Left lung (tissue), 4 donors: ENCODE measurements at regions not wholly inside any gene's neighbourhood (a gene's known extent, or its start where the extent isn't known, plus 50 kb on each side); places are given as distances from the start of the nearest gene placed in this dataset.
A peak's percentile ranks its signal among the peaks of the same experiment; 100 is the strongest.
"Not testable (repeated sequence)": the region's sequence is repeated elsewhere in the genome, so short reads cannot be mapped to it uniquely, and the experiment has no call there.

Experiments
- ATAC-seq: fragments of 200-7000 bp; cut with Tn5 transposase; one replicate; pipeline ENCODE4 v1.9.1; 2020; ENCODE audit warnings: moderate library complexity
- DNase-seq, 4 donors: peaks; one replicate each; pipeline ENCODE4 v3.0.0-alpha.2; 2013 to 2020
- H3K27ac ChIP-seq, 2 donors: fragments of 200-600 bp; sonication (generic) in 1 of 2; one replicate each; pipeline versions ENCODE4 v1.5.0 to v1.8.0; 2020 to 2021
- H3K27me3 ChIP-seq, 2 donors: fragments of 200-600 bp; sonication (generic) in 1 of 2; one replicate each; pipeline versions ENCODE4 v1.5.0 to v1.8.0; 2020 to 2021
- H3K36me3 ChIP-seq, 2 donors: fragments of 200-600 bp; sonication (generic) in 1 of 2; one replicate each; pipeline versions ENCODE4 v1.5.0 to v1.8.0; 2020 to 2021
- H3K4me1 ChIP-seq, 2 donors: fragments of 200-600 bp; one replicate each; pipeline ENCODE4 v1.8.0; 2021
- H3K4me3 ChIP-seq, 2 donors: fragments of 200-600 bp; sonication (generic) in 1 of 2; one replicate each; pipeline versions ENCODE4 v1.5.0 to v1.8.0; 2020 to 2021; ENCODE audit warnings: mild to moderate bottlenecking in 1 of 2
- H3K9me3 ChIP-seq, 2 donors: fragments of 200-600 bp; sonication (generic) in 1 of 2; one replicate each; pipeline versions ENCODE4 v1.5.0 to v1.8.0; 2020 to 2021
- CTCF ChIP-seq, 2 donors: fragments of 200-600 bp; sonication (generic) in 1 of 2; IDR thresholded peaks; one replicate each; pipeline versions ENCODE4 v1.5.0 to v1.8.0; 2021; ENCODE audit warnings: antibody characterized with exemption in 2 of 2
- intact Hi-C, 2 donors: fragments of 100-400 bp; cut with DNase I; formaldehyde crosslinking; loops; one replicate each; pipeline versions ENCODE4 v1.11.2 to v1.14.2; 2022
- donor health status: DM: no; HTN: yes; CAD: no.
- donor health status: DM: no; HTN: no; CAD: no.

GRCh38 chr14:88983755-88984154, 159.3 kb downstream of the TTC8 start:
- Histone ChIP-seq H3K27me3 (peaks cover 0 to 7% of the 10 kb centered on the region in 2 donors), H3K36me3 (no peaks in the 10 kb centered on the region), H3K4me3 (no peak overlapping the region), H3K4me1 (no peaks in the 10 kb centered on the region), H3K27ac (no peak overlapping the region), H3K9me3 (no peaks in the 10 kb centered on the region)
- intact Hi-C loops = no loop called here
- DNase-seq (no peak), ATAC-seq (no peak)
- no peak for TF ChIP-seq CTCF (IDR thresholded peaks at IDR 0.05)

DNA sequence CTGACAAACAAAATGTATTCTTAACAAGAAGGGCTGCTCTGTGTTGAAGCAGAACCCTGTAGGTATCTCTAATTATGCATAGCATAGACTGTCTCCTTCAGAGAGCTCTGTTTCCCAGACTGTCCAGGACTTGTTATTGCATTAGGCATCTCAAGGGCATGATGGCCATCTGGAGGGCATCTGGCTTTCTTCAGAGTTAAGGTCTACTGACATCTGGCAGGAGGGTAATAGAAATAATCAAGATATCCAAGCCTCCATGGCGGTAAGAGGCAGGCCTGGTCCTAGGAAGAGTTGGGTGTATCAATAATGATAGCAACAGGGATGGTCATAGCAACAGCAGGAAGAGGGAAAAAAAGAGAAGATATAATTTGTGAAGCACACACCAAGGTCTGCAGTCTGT, 161.2 kb downstream of the TTC8 start:
- no peak for DNase-seq
- Histone ChIP-seq H3K4me3 (no peak overlapping the region), H3K27me3 (no peaks in the 10 kb centered on the region), H3K9me3 (no peaks in the 10 kb centered on the region), H3K36me3 (no peaks in the 10 kb centered on the region), H3K27ac (no peak overlapping the region), H3K4me1 (no peaks in the 10 kb centered on the region)
- intact Hi-C loops = no loop called here
- TF ChIP-seq CTCF (IDR thresholded peaks at IDR 0.05) = no peak
- no peak for ATAC-seq

DNA sequence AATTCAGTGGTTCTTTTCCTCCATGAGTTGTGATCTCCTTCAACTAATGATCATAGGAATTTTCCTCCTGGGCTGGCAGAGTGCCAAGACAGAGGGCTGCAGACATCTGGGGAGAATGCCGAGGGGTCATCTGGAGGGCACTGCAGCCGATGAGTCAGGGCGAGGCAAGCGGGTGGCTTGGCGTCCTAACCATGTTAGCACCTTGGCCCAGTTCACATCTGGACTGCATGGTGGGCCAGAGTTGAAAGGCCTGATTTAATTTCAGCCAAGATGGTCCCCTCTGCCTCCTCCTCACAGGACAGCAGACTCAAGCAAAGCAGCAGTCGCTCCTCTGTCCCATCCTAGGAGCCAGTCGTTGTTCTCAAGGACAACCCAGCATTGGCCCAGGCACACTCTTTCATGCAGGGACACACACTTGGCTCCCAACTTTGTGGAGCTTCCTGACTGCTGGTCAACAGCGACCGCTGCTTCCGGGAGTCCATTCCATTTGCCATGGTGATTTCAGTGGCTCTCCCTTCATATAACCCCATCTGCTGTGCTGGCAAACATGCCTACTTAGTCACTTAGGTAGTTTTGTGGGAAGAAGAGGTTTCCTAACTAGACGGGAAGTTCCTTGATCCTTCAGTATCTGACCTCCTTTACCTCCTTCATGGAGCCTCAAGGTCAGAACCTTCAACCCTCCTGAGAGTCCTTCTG, 161.8 kb downstream of the TTC8 start:
- H3K27ac ChIP-seq = no peak overlapping the region
- no peak for ATAC-seq
- TF ChIP-seq CTCF (IDR thresholded peaks at IDR 0.05) = no peak
- intact Hi-C loops = no loop called here
- no peaks in the 10 kb centered on the region for H3K27me3 ChIP-seq
- H3K36me3 ChIP-seq = no peaks in the 10 kb centered on the region
- H3K9me3 ChIP-seq = no peaks in the 10 kb centered on the region
- H3K4me3 ChIP-seq = no peak overlapping the region
- no peaks in the 10 kb centered on the region for H3K4me1 ChIP-seq
- DNase-seq = peak in 1 of 4 donors; percentile 71

DNA sequence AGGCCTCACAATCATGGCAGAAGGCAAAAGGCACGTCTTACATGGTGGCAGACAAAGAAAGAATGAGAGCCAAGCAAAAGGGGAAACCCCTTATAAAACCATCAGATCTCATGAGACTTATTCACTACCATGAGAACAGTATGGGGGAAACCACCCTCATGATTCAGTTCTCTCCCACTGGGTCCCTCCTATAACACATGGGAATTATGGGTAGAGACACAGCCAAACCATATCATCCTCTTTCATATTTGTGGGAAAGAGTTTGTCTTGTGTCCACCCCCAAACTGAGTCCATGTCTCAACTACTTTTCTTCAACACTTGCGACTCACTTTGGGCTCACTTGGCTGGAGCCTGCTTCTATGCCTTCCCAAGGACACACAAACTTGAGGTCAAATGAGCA, 162.5 kb downstream of the TTC8 start:
- H3K4me3 ChIP-seq, DNase-seq, H3K4me1 ChIP-seq, H3K27me3 ChIP-seq, ATAC-seq, H3K9me3 ChIP-seq, H3K36me3 ChIP-seq, H3K27ac ChIP-seq, intact Hi-C loops: not testable (repeated sequence)

- H3K4me1 ChIP-seq = no peaks in the 10 kb centered on the region
- H3K36me3 ChIP-seq = no peaks in the 10 kb centered on the region
- DNase-seq (no peak), ATAC-seq (no peak)
- no peaks in the 10 kb centered on the region for H3K27me3 ChIP-seq
- H3K27ac ChIP-seq = no peak overlapping the region
- intact Hi-C loops = no loop called here
- no peak for TF ChIP-seq CTCF (IDR thresholded peaks at IDR 0.05)
- H3K4me3 ChIP-seq = no peak overlapping the region
- no peaks in the 10 kb centered on the region for H3K9me3 ChIP-seq
These were observed 163.1 kb downstream of the TTC8 start for GRCh38 chr14:88987516-88987915.

DNA sequence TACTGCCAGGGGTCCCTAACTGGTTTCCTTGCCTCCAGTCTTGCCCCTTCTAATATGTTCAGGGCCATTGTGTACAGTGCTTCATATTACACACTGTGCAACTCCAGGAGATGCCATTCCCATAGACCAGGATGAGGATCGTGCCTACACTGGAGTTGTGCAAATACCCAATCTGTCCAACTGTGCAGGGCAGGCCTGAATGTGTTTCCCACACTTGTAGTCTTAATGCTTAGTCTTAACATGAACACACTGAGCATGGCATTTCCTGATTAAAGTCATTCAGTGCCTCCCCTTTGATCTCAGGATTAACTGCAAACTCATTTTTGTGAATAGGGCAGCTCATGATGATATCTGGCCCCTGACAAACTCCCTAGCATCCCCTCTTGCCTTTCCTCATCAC, 165.5 kb downstream of the TTC8 start:
- no peaks in the 10 kb centered on the region for H3K9me3 ChIP-seq
- intact Hi-C loops = no loop called here
- no peak for ATAC-seq

More for the DNA sequence above, 165.5 kb downstream of the TTC8 start:
- Histone ChIP-seq H3K27me3 (no peaks in the 10 kb centered on the region), H3K27ac (no peak overlapping the region), H3K4me1 (no peaks in the 10 kb centered on the region), H3K4me3 (no peak overlapping the region), H3K36me3 (no peaks in the 10 kb centered on the region)
- DNase-seq = no peak
- TF ChIP-seq CTCF (IDR thresholded peaks at IDR 0.05) = no peak
